GM18505 (cell line): ENCODE measurements at regions not wholly inside any gene's neighbourhood (a gene's known extent, or its start where the extent isn't known, plus 50 kb on each side); places are given as distances from the start of the nearest gene placed in this dataset.
"Not testable (repeated sequence)": the region's sequence is repeated elsewhere in the genome, so short reads cannot be mapped to it uniquely, and the experiment has no call there.

Experiments
- ATAC-seq: cut with Tn5 transposase; IDR thresholded peaks from one replicate; pipeline ENCODE4 v1.9.1; 2021; ENCODE audit not compliant: unreplicated experiment
- POLR2A ChIP-seq: IDR thresholded peaks from 4 replicates; pipeline ENCODE4 v1.6.1; 2011; ENCODE audit warnings: borderline replicate concordance; ENCODE audit not compliant: insufficient read depth, insufficient read length; ENCODE audit errors: extremely low read depth

DNA sequence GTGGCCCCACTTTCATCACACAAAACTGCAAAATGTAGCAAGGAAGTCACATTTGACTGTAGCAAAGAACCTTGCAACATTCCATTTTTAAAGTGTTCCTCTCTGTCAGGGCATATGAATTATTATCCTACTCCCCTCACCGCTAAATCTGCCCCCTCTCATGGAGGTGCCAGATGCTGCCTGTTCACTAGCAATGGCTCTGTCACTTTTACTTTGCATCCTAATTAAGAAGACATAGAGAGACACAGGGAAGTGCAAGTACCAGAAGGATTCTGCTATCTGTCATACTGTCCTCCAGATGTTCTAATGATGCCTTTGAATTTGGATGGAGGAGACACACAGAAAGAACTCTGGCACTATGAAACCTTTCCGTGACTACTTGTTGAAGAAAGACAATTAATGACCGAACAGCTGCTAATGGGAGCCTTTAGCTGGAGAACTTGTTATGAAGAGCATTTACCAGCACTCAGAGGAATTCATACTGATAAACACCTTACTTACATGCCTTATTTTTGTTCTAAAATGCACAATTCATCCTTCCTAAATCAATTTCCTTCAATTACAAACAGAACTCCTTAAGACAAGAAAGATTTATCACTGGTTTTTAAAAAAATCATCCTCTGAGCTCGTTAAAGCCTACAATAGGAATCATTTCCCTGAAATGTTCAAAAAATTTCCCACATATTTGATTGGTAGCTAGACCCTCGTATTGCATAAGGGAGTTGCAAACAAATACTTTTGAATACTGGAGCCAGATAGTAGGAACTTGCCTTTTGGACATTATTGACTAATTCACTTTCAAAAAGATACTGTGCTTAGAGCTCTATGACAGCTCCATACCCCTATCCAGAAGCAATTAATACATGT, 292.6 kb downstream of the UBE3D start:
- TF ChIP-seq POLR2A: no peak
- no peak for ATAC-seq

DNA sequence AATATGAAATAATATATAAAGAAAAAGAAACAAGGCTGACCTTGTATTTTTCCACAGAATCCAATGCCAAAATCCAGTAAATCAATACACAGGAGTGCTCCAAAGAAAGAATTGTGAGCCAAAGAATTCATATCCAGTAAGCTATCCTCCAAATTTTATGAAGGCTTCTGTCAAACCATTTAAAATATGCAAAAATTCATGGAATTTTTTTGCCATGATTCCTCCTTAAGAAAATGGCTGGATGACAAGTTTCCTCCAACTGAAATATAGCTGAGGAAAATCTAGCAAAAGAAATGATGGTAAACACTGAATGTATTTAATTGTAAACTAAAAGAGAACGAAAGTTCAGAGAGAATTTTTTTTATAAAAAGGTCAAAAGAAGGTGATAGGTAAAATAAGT, 290.3 kb downstream of the UBE3D start:
- no peak for ATAC-seq
- no peak for TF ChIP-seq POLR2A

DNA sequence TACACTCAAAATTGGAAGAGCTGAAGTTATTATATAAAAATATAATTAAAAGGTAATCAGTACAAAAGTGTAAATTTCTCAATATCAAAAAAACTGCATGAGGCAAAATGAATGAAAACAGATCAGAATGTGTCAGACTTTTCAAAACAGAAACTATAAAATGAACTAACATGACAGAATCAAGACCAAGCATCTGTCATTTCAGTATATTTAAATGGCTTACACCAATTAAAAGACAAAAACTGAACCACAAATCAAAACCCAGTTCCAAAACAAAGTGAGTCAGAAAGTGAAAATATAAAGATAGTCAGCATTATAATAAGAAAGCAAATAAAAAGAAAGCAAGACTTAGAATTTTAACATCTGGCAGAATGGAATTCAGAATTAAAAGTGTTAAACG, 289.7 kb downstream of the UBE3D start:
- no peak for ATAC-seq
- no peak for TF ChIP-seq POLR2A

DNA sequence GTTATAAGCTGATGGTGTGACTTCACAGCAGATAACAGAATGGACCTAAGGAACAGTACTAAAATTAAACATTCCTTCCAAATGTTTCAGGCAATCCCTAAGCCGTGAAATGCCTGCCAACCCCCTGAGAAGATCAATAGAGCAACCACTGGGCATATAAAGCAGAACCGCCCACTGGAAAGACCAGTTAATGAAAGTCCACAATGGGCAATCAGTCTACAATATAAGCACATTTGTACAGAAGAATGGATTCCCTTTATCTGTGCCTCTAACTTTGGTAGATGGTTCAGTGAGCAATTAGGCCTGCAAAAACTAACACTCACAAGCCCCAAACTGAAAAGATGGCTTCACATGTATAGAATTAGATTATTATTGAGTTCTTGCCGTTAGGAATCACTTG, 286.6 kb downstream of the UBE3D start:
- no peak for TF ChIP-seq POLR2A
- ATAC-seq: no peak

DNA sequence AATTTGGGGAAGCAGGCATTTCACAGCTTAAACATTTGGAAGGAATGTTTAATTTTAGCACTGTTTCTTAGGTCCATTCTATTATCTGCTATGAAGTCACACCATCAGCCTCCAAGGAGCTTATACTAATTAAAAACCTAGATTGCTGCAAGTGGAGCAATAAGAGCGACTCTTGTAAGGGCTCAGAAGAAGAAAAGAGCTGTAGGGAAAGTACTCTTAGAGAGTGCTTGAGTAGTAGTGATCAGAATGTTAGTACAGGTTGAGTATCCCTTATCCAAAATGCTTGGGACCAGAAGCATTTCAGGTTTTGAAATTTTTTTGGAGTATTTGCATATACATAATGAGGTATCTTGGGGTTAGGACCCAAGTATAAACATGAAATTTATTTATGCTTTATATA, 285.3 kb downstream of the UBE3D start:
- no peak for TF ChIP-seq POLR2A

DNA sequence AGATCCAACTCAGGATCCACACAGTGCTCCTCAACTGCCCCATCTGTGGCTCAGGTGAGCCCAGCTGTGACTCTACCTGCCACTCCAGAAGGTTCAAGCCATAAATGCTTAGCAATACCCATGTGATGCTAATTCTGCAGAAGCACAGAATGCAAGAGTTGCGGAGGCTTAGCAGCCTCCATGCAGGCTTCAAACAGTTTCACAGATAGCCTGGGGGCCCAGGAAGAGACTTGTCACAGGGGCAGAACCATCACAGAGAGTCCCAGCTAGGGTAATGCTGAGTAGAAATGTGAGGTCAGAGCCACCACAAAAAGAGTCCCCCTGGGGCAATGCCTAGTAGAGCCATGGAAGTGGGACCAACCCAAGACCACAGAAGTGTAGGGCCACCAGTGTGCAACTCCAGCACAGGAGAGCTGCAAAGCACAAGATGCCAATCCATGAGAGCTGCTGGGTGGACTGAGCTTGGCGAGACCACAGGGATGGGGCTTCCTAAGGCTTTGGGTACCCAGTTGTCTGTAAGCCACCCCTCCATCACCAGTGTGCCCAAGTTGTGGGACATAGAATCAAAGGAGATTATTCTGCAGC, 283.9 kb downstream of the UBE3D start:
- no peak for ATAC-seq
- TF ChIP-seq POLR2A: no peak

More for the DNA sequence above, 285.3 kb downstream of the UBE3D start:
- no peak for ATAC-seq

DNA sequence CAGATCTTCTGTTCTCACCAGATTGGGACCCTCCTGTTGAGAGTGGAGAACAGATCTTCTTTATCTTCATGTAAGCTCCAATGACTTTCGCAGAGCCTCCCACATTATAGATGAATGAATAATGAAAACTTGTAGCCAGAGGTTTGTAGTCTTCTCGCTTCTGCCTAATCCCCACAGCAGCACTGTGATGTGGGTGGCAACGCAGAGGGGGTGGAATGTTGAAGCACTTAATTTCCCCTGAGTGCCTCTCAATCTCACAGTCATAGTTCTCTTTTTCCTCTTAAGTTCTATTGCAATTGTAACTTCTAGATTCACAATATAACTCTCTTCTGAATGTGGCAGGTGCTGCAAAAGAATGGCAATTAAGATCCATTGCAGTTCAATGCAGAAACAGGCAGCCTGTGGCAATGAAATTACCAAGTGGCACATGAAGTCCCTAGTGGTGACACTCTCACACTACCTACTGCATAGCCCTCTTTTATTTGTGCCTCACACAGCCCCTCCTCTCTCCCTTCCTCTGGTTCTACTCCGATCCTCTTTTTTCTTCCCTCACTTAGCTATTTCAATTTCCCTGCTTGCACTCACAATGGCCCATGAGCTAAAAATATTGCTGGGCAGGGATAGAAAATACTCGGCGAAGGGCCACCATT, 281.9 kb downstream of the UBE3D start:
- no peak for TF ChIP-seq POLR2A
- no peak for ATAC-seq

DNA sequence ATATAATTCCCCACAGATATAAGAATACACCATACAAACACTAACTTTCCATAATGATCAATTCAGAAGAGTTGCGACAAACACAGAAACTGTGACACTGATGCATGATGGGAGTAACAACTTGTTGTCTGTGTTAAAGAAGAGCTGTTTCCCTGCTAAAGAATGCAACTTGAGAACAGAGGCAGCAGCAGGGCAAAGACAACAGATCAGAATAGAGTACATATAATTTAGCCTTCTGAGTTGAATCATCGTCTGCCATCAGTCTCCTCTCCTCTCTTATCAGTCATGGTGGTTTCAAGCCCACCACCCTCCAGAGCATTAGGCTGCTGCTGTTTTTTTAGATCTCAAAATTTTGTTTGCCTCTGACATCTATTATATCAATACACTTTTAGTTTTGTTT, 280.4 kb downstream of the UBE3D start:
- ATAC-seq: no peak
- TF ChIP-seq POLR2A: no peak

DNA sequence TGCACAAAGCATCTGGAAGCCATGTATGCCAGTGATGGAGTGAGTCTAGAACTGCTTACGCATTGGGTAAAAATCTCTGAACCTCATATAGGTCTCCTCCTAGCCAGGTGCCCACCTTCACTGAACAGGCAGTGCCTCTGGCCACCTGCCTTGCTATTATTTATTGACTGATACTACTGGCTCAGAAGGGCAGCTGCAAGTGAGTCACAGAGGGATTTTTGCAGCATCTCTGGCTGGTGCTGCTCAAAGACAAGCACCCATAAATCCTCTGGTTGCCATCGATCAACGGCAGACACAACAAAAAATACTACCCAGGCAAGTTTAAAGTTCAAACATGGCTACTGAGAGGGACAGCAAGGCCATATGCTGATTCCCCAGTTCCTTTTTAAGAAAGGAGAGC, 279.4 kb downstream of the UBE3D start:
- no peak for TF ChIP-seq POLR2A
- no peak for ATAC-seq

DNA sequence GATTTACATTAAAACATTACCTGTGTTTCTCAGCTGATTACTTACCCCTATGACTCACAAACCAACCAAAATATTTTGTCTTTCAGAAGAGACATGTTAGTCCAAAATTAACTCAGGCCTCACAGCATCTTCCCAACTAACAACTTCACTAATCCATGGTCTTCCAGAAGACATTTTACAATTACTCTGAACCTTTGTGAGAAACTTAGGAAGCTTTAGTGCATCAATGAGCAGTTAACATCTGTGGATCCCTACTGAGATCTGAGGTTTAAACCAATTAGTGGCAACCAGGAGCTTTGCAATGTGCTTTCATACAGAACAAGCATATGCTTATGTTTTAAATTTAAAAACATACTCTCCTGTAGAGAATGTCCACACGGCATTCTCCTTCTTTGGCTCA, 269.7 kb downstream of the UBE3D start:
- no peak for ATAC-seq
- no peak for TF ChIP-seq POLR2A

DNA sequence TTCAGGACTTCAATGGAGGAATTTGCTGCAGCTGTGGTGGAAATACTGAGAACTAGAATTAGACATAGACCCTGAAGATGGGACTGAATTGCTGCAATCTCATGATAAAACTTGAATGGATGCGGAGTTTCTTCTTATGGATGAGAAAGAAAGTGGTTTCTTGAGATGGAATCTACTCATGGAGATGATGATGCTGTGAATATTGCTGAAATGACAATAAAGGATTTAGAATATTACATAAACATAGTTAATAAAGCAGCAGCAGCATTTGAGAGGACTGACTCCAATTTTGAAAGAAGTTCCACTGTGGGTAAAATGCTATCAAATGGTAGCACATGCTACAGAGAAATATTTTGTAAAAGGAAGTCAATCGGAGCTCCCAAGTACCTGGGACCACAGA, 264.6 kb downstream of the UBE3D start:
- no peak for ATAC-seq
- TF ChIP-seq POLR2A: no peak

DNA sequence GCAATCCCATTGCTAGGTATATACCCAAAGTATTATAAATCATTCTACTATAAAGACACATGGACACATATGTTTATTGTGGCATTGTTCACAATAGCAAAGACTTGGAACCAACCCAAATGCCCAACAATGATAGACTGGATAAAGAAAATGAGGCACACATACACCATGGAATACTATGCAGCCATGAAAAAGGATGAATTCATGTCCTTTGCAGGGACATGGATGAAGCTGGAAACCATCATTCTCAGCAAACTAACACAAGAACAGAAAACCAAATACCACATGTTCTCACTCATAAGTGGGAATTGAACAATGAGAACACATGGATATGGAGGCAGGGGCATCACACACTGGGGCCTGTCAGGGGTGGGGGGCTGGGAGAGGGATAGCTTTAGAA, 249.4 kb downstream of the UBE3D start:
- not testable (repeated sequence) for ATAC-seq

DNA sequence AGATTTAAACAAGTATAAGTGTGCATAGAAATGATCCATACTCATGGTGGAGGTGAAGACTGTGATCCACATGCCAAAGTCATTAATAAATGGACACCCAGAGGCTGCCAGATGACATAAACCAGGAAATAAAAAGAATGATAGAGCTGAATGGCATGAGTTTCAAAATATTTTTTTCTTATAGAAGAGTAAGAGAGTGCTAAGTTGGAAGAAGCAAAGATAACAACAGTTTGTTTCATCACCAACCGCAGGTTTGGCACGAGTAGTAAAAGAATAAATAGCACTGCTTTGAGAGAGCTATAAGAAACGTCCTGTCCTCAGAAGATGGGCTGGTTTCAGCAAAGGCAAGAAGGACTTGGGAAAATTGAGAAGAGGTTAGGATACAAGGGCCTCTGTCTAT, 246.9 kb downstream of the UBE3D start:
- TF ChIP-seq POLR2A: no peak
- ATAC-seq: no peak

DNA sequence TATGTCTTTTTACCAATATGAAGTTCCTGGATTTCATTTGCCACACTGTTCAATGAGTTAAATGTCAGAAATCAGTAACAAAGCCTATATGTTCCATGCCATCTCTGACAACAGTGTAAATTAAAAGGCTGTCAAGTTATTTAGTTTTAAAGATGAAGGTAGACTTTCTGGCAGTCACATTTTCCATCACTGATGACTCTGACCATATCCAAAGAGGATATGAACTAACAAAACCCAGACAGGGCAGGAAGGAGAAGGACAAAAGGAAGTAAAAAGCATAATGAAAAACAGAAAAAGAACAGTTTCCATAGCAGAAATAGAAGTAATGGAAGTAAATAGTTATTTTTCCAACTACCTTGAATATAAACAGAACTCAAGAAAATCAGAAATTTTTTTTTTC, 242.3 kb downstream of the UBE3D start:
- no peak for TF ChIP-seq POLR2A
- ATAC-seq: no peak
